IMR-90 (cell line): ENCODE measurements at regions not wholly inside any gene's neighbourhood (a gene's known extent, or its start where the extent isn't known, plus 50 kb on each side); places are given as distances from the start of the nearest gene placed in this dataset.

Experiments
- ATAC-seq: fragments of 200-7000 bp; cut with Tn5 transposase; 2 replicates; pipeline ENCODE4 v1.9.1; 2020; ENCODE audit warnings: low read depth, mild to moderate bottlenecking, moderate library complexity
- BruUV-seq: library from RNA; stranded (reverse); fragments of 400-500 nt; replicated peaks from 2 replicates; lab custom pipeline; 2021; lab: Mats Ljungman, UMichigan
- CTCF ChIA-PET: fragments of 300-600 bp; formaldehyde crosslinking; extraction: SDS; loops from one replicate; lab custom pipeline; 2021; ENCODE audit warnings: antibody characterized with exemption; lab: Yijun Ruan, JAX
- POLR2A ChIA-PET: fragments of 300-600 bp; sonication (Branson Sonifier 250); formaldehyde crosslinking; loops from one replicate; lab custom pipeline; 2022; ENCODE audit warnings: antibody characterized with exemption; ENCODE audit not compliant: unreplicated experiment; lab: Charles Lee
- DNase-seq: peaks from one replicate; pipeline ENCODE4 v3.0.0; 2013
- H2AFZ ChIP-seq: replicated peaks from 2 replicates; pipeline ENCODE3; 2013; ENCODE audit warnings: low read length, mild to moderate bottlenecking; ENCODE audit not compliant: poor library complexity
- H2AK5ac ChIP-seq: 2 replicates; pipeline ENCODE4 v1.6.1; 2013; ENCODE audit warnings: low read depth, low read length, inconsistent platforms
- H2AK9ac ChIP-seq: replicated peaks from 2 replicates; pipeline ENCODE3; 2013; ENCODE audit warnings: mild to moderate bottlenecking, low read depth, low read length, moderate library complexity; ENCODE audit not compliant: poor library complexity
- H2BK120ac ChIP-seq: 2 replicates; pipeline ENCODE4 v1.6.1; 2013; ENCODE audit warnings: low read depth, low read length, inconsistent platforms
- H2BK15ac ChIP-seq: 3 replicates; pipeline ENCODE4 v1.6.1; 2013; ENCODE audit warnings: low read depth, low read length, inconsistent platforms
- H2BK20ac ChIP-seq: 2 replicates; pipeline ENCODE4 v1.6.1; 2013; ENCODE audit warnings: low read depth, mild to moderate bottlenecking, inconsistent platforms, low read length, moderate library complexity
- H2BK5ac ChIP-seq: 2 replicates; pipeline ENCODE4 v1.6.1; 2013; ENCODE audit warnings: mild to moderate bottlenecking, low read depth, low read length, inconsistent platforms; ENCODE audit not compliant: poor library complexity, severe bottlenecking
- H3K14ac ChIP-seq: replicated peaks from 2 replicates; pipeline ENCODE4 v1.6.1; 2013; ENCODE audit warnings: low read depth, low read length, inconsistent platforms
- H3K18ac ChIP-seq: 2 replicates; pipeline ENCODE4 v1.6.1; 2013; ENCODE audit warnings: low read depth, low read length, control low read depth
- H3K23ac ChIP-seq: 2 replicates; pipeline ENCODE4 v1.6.1; 2013; ENCODE audit warnings: low read depth, low read length, inconsistent platforms
- H3K27ac ChIP-seq: 2 replicates; pipeline ENCODE4 v1.5.1; 2013; ENCODE audit warnings: mild to moderate bottlenecking, control low read depth, low read length; ENCODE audit not compliant: insufficient read depth
- H3K27me3 ChIP-seq: 2 replicates; pipeline ENCODE4 v1.6.1; 2013; ENCODE audit warnings: low read length; ENCODE audit not compliant: control insufficient read depth, insufficient read depth
- H3K36me3 ChIP-seq: 2 replicates; pipeline ENCODE4 v1.6.1; 2013; ENCODE audit warnings: low read length, mixed read lengths; ENCODE audit not compliant: control insufficient read depth, insufficient read depth
- H3K4ac ChIP-seq: 2 replicates; pipeline ENCODE4 v1.6.1; 2013; ENCODE audit warnings: low read depth, low read length, inconsistent platforms
- H3K4me1 ChIP-seq: 2 replicates; pipeline ENCODE4 v1.6.1; 2013; ENCODE audit warnings: low read length, mixed read lengths; ENCODE audit not compliant: control insufficient read depth, insufficient read depth
- H3K4me2 ChIP-seq: 2 replicates; pipeline ENCODE4 v1.6.1; 2013; ENCODE audit warnings: low read depth, mild to moderate bottlenecking, control low read depth, low read length, moderate library complexity
- H3K4me3 ChIP-seq: 2 replicates; pipeline ENCODE4 v1.5.1; 2013; ENCODE audit warnings: low read depth, mild to moderate bottlenecking, control low read depth, low read length, moderate library complexity; ENCODE audit not compliant: insufficient read depth
- H3K56ac ChIP-seq: 2 replicates; pipeline ENCODE4 v1.6.1; 2013; ENCODE audit warnings: low read length, inconsistent platforms; ENCODE audit not compliant: insufficient read depth; ENCODE audit errors: extremely low read depth
- H3K79me1 ChIP-seq, 2 experiments: 2 replicates each; pipeline ENCODE4 v1.6.1; 2013; ENCODE audit warnings: low read length in 2 of 2, inconsistent platforms in 1 of 2, low read depth in 1 of 2
- H3K9ac ChIP-seq: 2 replicates; pipeline ENCODE4 v1.6.1; 2013; ENCODE audit warnings: low read depth, low read length, control low read depth
- H3K9me1 ChIP-seq: 2 replicates; pipeline ENCODE4 v1.6.1; 2013; ENCODE audit warnings: low read length, inconsistent platforms; ENCODE audit not compliant: insufficient read depth
- H3K9me3 ChIP-seq: 2 replicates; pipeline ENCODE4 v1.6.1; 2013; ENCODE audit warnings: low read length; ENCODE audit not compliant: control insufficient read depth, insufficient read depth
- H4K20me1 ChIP-seq: 2 replicates; pipeline ENCODE4 v1.6.1; 2013; ENCODE audit warnings: low read length, inconsistent platforms; ENCODE audit not compliant: insufficient read depth
- H4K5ac ChIP-seq: 2 replicates; pipeline ENCODE4 v1.6.1; 2013; ENCODE audit warnings: mild to moderate bottlenecking, low read depth, low read length, control low read depth
- H4K8ac ChIP-seq, 2 experiments: 2 replicates each; pipeline ENCODE4 v1.6.1; 2013; ENCODE audit warnings: low read depth in 2 of 2, low read length in 2 of 2, control low read depth in 1 of 2, inconsistent platforms in 1 of 2
- H4K91ac ChIP-seq: 2 replicates; pipeline ENCODE4 v1.6.1; 2013; ENCODE audit warnings: low read depth, low read length, inconsistent platforms; ENCODE audit not compliant: insufficient read depth
- MAZ ChIP-seq: IDR thresholded peaks from 2 replicates; pipeline ENCODE4 v1.6.1; 2012; ENCODE audit warnings: low read depth, mild to moderate bottlenecking, low read length, improper control_type of control experiment, moderate library complexity, borderline replicate concordance
- POLR2A ChIP-seq: IDR thresholded peaks from 2 replicates; pipeline ENCODE4 v1.6.1; 2012; ENCODE audit warnings: mild to moderate bottlenecking, low read depth, low read length
- SMC3 ChIP-seq: fragments of 150-350 bp; IDR thresholded peaks from 2 replicates; pipeline ENCODE4 v1.6.1; 2016; ENCODE audit warnings: low read depth, mild to moderate bottlenecking, antibody characterized with exemption, low read length, moderate library complexity
- USF2 ChIP-seq: fragments of 150-350 bp; IDR thresholded peaks from 2 replicates; pipeline ENCODE4 v1.6.1; 2017; ENCODE audit warnings: mild to moderate bottlenecking, antibody characterized with exemption, low read length, low read depth
- WGBS, 2 experiments: methylation state at CpG; one replicate each; pipeline versions ENCODE4 v1.1.5 to v1.1.7; 2013; ENCODE audit warnings: missing lambda C conversion rate in 2 of 2; ENCODE audit not compliant: insufficient read length in 1 of 2; ENCODE audit errors: extremely low coverage in 2 of 2; 5-methylcytosine and 5-hydroxymethylcytosine counted together
- dilution Hi-C: fragments of 300-500 bp; cut with HindIII; formaldehyde crosslinking; loops from one replicate; pipeline ENCODE4 v1.14.3; 2018; ENCODE audit warnings: low sequenced_read_pairs; ENCODE audit not compliant: unreplicated experiment
- in situ Hi-C: fragments of 300-500 bp; cut with MboI; formaldehyde crosslinking; loops from 3 replicates; pipeline ENCODE4 v1.14.3; 2019; ENCODE audit warnings: low sequenced_read_pairs, inconsistent platforms, mixed read lengths
- intact Hi-C: fragments of 100-400 bp; cut with micrococcal nuclease; formaldehyde crosslinking; loops from 2 replicates; pipeline ENCODE4 v1.10.0; 2022

- H2BK5ac ChIP-seq = no peak overlapping the region
- peaks cover 6% of the 10 kb centered on the region; the same call in 1 of the 2 replicates for H3K9me3 ChIP-seq
- CTCF ChIA-PET = no interaction called here
- dilution Hi-C loops (no loop called here), in situ Hi-C loops (no loop called here), intact Hi-C loops (no loop called here)
- H2BK20ac ChIP-seq = no peak overlapping the region
- no peaks in the 10 kb centered on the region for H3K79me1 ChIP-seq
- H3K36me3 ChIP-seq = no peaks in the 10 kb centered on the region
- H2AK5ac ChIP-seq = no peak overlapping the region
- H3K27me3 ChIP-seq = no peaks in the 10 kb centered on the region
- no peak overlapping the region for H3K14ac ChIP-seq
- no peak overlapping the region for H4K8ac ChIP-seq
- H4K91ac ChIP-seq = no peak overlapping the region
- ATAC-seq = no peak
- no peaks in the 10 kb centered on the region for H3K4me1 ChIP-seq
- H2BK15ac ChIP-seq = no peak overlapping the region
- no peak overlapping the region for H3K27ac ChIP-seq
- no peak overlapping the region for H3K23ac ChIP-seq
- H3K9ac ChIP-seq = no peak overlapping the region
- no CpG with 5 or more reads among the region's 5 CpGs for WGBS, 2 experiments
- no peak overlapping the region for H2AK9ac ChIP-seq
- H3K4me2 ChIP-seq = no peak overlapping the region
- POLR2A ChIA-PET = no interaction called here
- no peaks in the 10 kb centered on the region for H4K20me1 ChIP-seq
- H3K56ac ChIP-seq = no peak overlapping the region
- H3K18ac ChIP-seq = no peak overlapping the region
- no peak for DNase-seq
- no peak overlapping the region for H3K4me3 ChIP-seq
- BruUV-seq = no TSS peak
- no peak overlapping the region for H4K5ac ChIP-seq
- no peak overlapping the region for H2BK120ac ChIP-seq
- no peak for TF ChIP-seq MAZ
- no peak for TF ChIP-seq SMC3
- no peak for TF ChIP-seq USF2
- no peak for TF ChIP-seq POLR2A
- H3K9me1 ChIP-seq = no peaks in the 10 kb centered on the region
- H2AFZ ChIP-seq = no peak overlapping the region
- no peak overlapping the region for H3K4ac ChIP-seq
Measured at GRCh38 chr4:14669371-14669770, 332.9 kb upstream of the CPEB2 start.
